Tibial nerve (tissue), 4 donors: ENCODE measurements at regions not wholly inside any gene's neighbourhood (a gene's known extent, or its start where the extent isn't known, plus 50 kb on each side); places are given as distances from the start of the nearest gene placed in this dataset.

ENCODE experiments used
- EP300 ChIP-seq, 2 donors: sonication (generic); formaldehyde crosslinking; IDR thresholded peaks; one replicate each; pipeline ENCODE4 v1.6.1; 2017; ENCODE audit warnings: antibody characterized with exemption in 2 of 2, mild to moderate bottlenecking in 1 of 2
- POLR2A ChIP-seq, 2 donors: fragments of 450-650 bp; IDR thresholded peaks; one replicate each; pipeline ENCODE4 v1.6.1; 2017; ENCODE audit warnings: antibody characterized with exemption in 2 of 2, mild to moderate bottlenecking in 2 of 2, moderate library complexity in 2 of 2
- TF ChIP-seq, protein P1 (sequence below), 5 experiments: fragments of 200-600 bp in 3 of 5; fragments of 450-650 bp in 2 of 5; sonication (generic) in 3 of 5; IDR thresholded peaks; one replicate each; pipeline ENCODE4 v1.5.1; 2016 to 2019; ENCODE audit warnings: antibody characterized with exemption in 5 of 5, mild to moderate bottlenecking in 3 of 5, moderate library complexity in 2 of 5

DNA sequence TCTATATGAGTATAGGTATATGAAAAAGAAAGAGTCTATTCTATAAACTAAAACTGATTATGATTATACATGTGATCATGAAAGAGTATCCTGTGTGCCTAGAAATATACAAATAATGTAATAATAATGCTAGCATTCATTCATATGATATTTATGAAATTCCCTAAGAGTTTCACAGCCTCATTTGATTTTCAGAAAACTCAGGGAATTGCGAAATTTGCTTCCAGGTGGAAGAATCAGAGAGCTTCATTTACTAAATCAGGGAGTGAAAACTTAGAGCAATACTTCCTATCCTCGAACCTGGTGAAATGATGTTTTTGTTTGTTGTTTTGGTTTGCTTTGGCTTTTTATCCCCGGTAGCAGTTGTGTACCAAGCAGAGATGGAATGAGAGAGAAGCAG, 1105.7 kb upstream of the SLIT2 start:
- TF ChIP-seq, protein P1, sequence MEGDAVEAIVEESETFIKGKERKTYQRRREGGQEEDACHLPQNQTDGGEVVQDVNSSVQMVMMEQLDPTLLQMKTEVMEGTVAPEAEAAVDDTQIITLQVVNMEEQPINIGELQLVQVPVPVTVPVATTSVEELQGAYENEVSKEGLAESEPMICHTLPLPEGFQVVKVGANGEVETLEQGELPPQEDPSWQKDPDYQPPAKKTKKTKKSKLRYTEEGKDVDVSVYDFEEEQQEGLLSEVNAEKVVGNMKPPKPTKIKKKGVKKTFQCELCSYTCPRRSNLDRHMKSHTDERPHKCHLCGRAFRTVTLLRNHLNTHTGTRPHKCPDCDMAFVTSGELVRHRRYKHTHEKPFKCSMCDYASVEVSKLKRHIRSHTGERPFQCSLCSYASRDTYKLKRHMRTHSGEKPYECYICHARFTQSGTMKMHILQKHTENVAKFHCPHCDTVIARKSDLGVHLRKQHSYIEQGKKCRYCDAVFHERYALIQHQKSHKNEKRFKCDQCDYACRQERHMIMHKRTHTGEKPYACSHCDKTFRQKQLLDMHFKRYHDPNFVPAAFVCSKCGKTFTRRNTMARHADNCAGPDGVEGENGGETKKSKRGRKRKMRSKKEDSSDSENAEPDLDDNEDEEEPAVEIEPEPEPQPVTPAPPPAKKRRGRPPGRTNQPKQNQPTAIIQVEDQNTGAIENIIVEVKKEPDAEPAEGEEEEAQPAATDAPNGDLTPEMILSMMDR (IDR thresholded peaks at IDR 0.05): no peak
- TF ChIP-seq POLR2A (IDR thresholded peaks at IDR 0.05): no peak
- TF ChIP-seq EP300 (IDR thresholded peaks at IDR 0.05): no peak
